ENCODE measurements at regions not wholly inside any gene's neighbourhood (a gene's known extent, or its start where the extent isn't known, plus 50 kb on each side); places are given as distances from the start of the nearest gene placed in this dataset.
"Not testable (repeated sequence)": the region's sequence is repeated elsewhere in the genome, so short reads cannot be mapped to it uniquely, and the experiment has no call there.

- WGBS, 2 experiments (ENCODE audit: insufficient coverage in 1 of 2, insufficient read length in 1 of 2): 89 to 100% methylated on average over 1 to 3 of the region's 3 CpGs
- TF ChIP-seq, protein P1, sequence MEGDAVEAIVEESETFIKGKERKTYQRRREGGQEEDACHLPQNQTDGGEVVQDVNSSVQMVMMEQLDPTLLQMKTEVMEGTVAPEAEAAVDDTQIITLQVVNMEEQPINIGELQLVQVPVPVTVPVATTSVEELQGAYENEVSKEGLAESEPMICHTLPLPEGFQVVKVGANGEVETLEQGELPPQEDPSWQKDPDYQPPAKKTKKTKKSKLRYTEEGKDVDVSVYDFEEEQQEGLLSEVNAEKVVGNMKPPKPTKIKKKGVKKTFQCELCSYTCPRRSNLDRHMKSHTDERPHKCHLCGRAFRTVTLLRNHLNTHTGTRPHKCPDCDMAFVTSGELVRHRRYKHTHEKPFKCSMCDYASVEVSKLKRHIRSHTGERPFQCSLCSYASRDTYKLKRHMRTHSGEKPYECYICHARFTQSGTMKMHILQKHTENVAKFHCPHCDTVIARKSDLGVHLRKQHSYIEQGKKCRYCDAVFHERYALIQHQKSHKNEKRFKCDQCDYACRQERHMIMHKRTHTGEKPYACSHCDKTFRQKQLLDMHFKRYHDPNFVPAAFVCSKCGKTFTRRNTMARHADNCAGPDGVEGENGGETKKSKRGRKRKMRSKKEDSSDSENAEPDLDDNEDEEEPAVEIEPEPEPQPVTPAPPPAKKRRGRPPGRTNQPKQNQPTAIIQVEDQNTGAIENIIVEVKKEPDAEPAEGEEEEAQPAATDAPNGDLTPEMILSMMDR (conservative IDR thresholded peaks at IDR 0.05): no peak
- Mint-ChIP-seq H3K9me3 (peaks cover 61% of the 10 kb centered on the region), H3K27me3 (ENCODE audit: insufficient read depth) (peaks cover 11% of the 10 kb centered on the region), H3K27ac (no peak overlapping the region), H3K36me3 (ENCODE audit: low read depth) (peaks cover 2% of the 10 kb centered on the region), H3K4me3 (no peak overlapping the region), H3K4me1 (no peaks in the 10 kb centered on the region)
- H3K27me3 ChIP-seq (ENCODE audit: control insufficient read depth, insufficient read depth, low read length, poor library complexity, severe bottlenecking): no peaks in the 10 kb centered on the region
- no peaks in the 10 kb centered on the region for H3K36me3 ChIP-seq (ENCODE audit: control insufficient read depth, insufficient read depth, low read length)
- DNase-seq: no peak
- H3K27ac ChIP-seq (ENCODE audit: low read depth, low read length): no peak overlapping the region
- H3K4me3 ChIP-seq (ENCODE audit: low read length): no peak overlapping the region
- H3K9me3 ChIP-seq (ENCODE audit: control insufficient read depth, low read length): peaks cover 45% of the 10 kb centered on the region
- H3K4me1 ChIP-seq (ENCODE audit: control insufficient read depth, insufficient read depth, low read length): no peaks in the 10 kb centered on the region
- H3K9ac ChIP-seq (ENCODE audit: extremely low read depth, low read length, poor library complexity, severe bottlenecking): no peak overlapping the region
Measured at GRCh38 chr10:52500476-52500875, 186.4 kb downstream of the DKK1 start.

DNA sequence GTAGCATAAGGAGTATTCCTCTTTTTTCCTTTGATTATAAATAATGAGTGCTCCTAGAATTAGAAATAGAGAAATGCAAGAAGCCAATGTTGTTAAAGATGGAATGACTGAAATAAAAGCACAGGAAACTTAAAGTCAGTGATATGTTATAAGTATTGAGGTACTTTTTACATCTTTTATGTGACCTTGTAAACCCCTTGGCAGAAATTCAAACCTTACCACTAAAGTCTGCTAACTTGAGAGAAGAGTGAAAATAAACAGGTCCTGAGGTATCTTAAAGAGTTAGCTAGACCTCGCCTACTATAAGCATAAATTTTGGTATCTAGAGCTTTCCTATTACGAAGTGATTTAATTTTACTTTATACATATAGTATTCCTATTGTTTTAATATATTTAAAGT is 188.2 kb downstream of the DKK1 start:
- H3K4me1 ChIP-seq (ENCODE audit: control insufficient read depth, insufficient read depth, low read length): no peaks in the 10 kb centered on the region
- no peaks in the 10 kb centered on the region for H3K27me3 ChIP-seq (ENCODE audit: control insufficient read depth, insufficient read depth, low read length, poor library complexity, severe bottlenecking)
- WGBS, 2 experiments (ENCODE audit: insufficient coverage in 1 of 2, insufficient read length in 1 of 2): 71% methylated on average over 1 of the region's 2 CpGs; no CpG with 5 or more reads in 1 of the 2 experiments
- H3K27ac ChIP-seq (ENCODE audit: low read depth, low read length): no peak overlapping the region
- TF ChIP-seq, protein P1 (conservative IDR thresholded peaks at IDR 0.05): no peak
- H3K27ac Mint-ChIP-seq: no peak overlapping the region
- H3K9me3 ChIP-seq (ENCODE audit: control insufficient read depth, low read length): peaks cover 55% of the 10 kb centered on the region
- H3K4me3 Mint-ChIP-seq: no peak overlapping the region
- H3K36me3 Mint-ChIP-seq (ENCODE audit: low read depth): peaks cover 2% of the 10 kb centered on the region
- DNase-seq: no peak
- no peak overlapping the region for H3K4me3 ChIP-seq (ENCODE audit: low read length)
- H3K4me1 Mint-ChIP-seq: no peaks in the 10 kb centered on the region
- H3K9me3 Mint-ChIP-seq: peaks cover 73% of the 10 kb centered on the region
- no peak overlapping the region for H3K9ac ChIP-seq (ENCODE audit: extremely low read depth, low read length, poor library complexity, severe bottlenecking)
- H3K27me3 Mint-ChIP-seq (ENCODE audit: insufficient read depth): no peaks in the 10 kb centered on the region
- no peaks in the 10 kb centered on the region for H3K36me3 ChIP-seq (ENCODE audit: control insufficient read depth, insufficient read depth, low read length)

DNA sequence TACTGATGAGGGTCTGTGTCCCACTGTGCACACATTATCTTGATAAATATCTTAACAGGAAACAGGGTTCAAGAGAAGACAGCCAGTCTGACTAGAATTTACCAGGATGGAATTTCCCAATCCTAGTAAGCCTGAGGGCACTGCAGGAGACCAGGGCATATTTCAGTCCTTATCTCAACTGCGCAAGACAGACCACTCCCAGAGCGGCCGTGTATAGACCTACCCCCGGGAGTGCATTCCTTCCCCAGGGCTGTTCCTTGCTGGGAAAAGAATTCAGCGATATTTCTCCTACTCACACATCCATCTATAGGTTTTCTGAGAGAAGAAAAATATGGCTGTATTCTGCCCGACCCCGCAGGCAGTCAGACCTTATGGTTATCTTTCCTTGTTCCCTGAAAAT is 191.3 kb downstream of the DKK1 start:
- H3K27ac ChIP-seq (ENCODE audit: low read depth, low read length); H3K36me3 ChIP-seq (ENCODE audit: control insufficient read depth, insufficient read depth, low read length); H3K4me3 Mint-ChIP-seq; H3K27ac Mint-ChIP-seq; H3K4me1 Mint-ChIP-seq; H3K27me3 Mint-ChIP-seq (ENCODE audit: insufficient read depth); H3K4me1 ChIP-seq (ENCODE audit: control insufficient read depth, insufficient read depth, low read length); H3K9ac ChIP-seq (ENCODE audit: extremely low read depth, low read length, poor library complexity, severe bottlenecking); H3K36me3 Mint-ChIP-seq (ENCODE audit: low read depth); H3K27me3 ChIP-seq (ENCODE audit: control insufficient read depth, insufficient read depth, low read length, poor library complexity, severe bottlenecking); DNase-seq: not testable (repeated sequence)
- peaks cover 64% of the 10 kb centered on the region for H3K9me3 ChIP-seq (ENCODE audit: control insufficient read depth, low read length)
- peaks cover 78% of the 10 kb centered on the region for H3K9me3 Mint-ChIP-seq
- H3K4me3 ChIP-seq (ENCODE audit: low read length): peak overlapping the region; percentile 51
- 90% methylated on average over 7 of the region's 7 CpGs; no CpG with 5 or more reads in 1 of the 2 experiments for WGBS, 2 experiments (ENCODE audit: insufficient coverage in 1 of 2, insufficient read length in 1 of 2)

- Histone ChIP-seq H3K4me1 (ENCODE audit: control insufficient read depth, insufficient read depth, low read length) (peaks cover 4% of the 10 kb centered on the region), H3K9ac (ENCODE audit: extremely low read depth, low read length, poor library complexity, severe bottlenecking) (no peak overlapping the region), H3K27ac (ENCODE audit: low read depth, low read length) (no peak overlapping the region), H3K27me3 (ENCODE audit: control insufficient read depth, insufficient read depth, low read length, poor library complexity, severe bottlenecking) (no peaks in the 10 kb centered on the region), H3K9me3 (ENCODE audit: control insufficient read depth, low read length) (peaks cover 35% of the 10 kb centered on the region), H3K36me3 (ENCODE audit: control insufficient read depth, insufficient read depth, low read length) (no peaks in the 10 kb centered on the region), H3K4me3 (ENCODE audit: low read length) (no peak overlapping the region)
- TF ChIP-seq, protein P1 (conservative IDR thresholded peaks at IDR 0.05): no peak
- Mint-ChIP-seq H3K9me3 (peaks cover 43% of the 10 kb centered on the region), H3K4me3 (no peak overlapping the region), H3K36me3 (ENCODE audit: low read depth) (no peaks in the 10 kb centered on the region), H3K4me1 (no peaks in the 10 kb centered on the region), H3K27me3 (ENCODE audit: insufficient read depth) (no peaks in the 10 kb centered on the region), H3K27ac (no peak overlapping the region)
- no peak for DNase-seq
- no CpG with 5 or more reads among the region's 1 CpG for WGBS, 2 experiments (ENCODE audit: insufficient coverage in 1 of 2, insufficient read length in 1 of 2)
Measured at GRCh38 chr10:52514481-52514880, 200.4 kb downstream of the DKK1 start.
